K562 (cell line): ENCODE measurements at regions not wholly inside any gene's neighbourhood (a gene's known extent, or its start where the extent isn't known, plus 50 kb on each side); places are given as distances from the start of the nearest gene placed in this dataset.

ENCODE experiments used
- ATAC-seq: fragments of 200-7000 bp; cut with Tn5 transposase; 3 replicates; pipeline ENCODE4 v1.9.1; 2020; ENCODE audit warnings: moderate library complexity
- BruUV-seq: library from RNA; stranded (reverse); fragments of 400-500 nt; replicated peaks from 2 replicates; lab custom pipeline; 2021; lab: Mats Ljungman, UMichigan
- CTCF ChIA-PET: fragments of 300-600 bp; formaldehyde crosslinking; extraction: SDS; loops from one replicate; lab custom pipeline; 2021; ENCODE audit warnings: low intra/inter-chr PET ratio; lab: Yijun Ruan, JAX
- POLR2A ChIA-PET: fragments of 300-600, 350-650 bp; sonication (Branson Sonifier 250); formaldehyde crosslinking; extraction: SDS; loops from one replicate; lab custom pipeline; 2021; ENCODE audit warnings: antibody characterized with exemption, inconsistent platforms; lab: Yijun Ruan, JAX
- DNase-seq, 4 experiments: peaks; one replicate each; pipeline versions ENCODE4 v3.0.0 to v3.0.0-alpha.2; 2011 to 2018; ENCODE audit warnings: low spot score in 3 of 4, mixed read lengths in 3 of 4; ENCODE audit errors: extremely low read depth in 1 of 4
- FAIRE-seq: peaks from 2 replicates; lab custom pipeline; 2011; peaks lifted over from hg19 to GRCh38; lab: Jason Lieb, UNC
- H2AFZ ChIP-seq: 2 replicates; pipeline ENCODE4 v1.6.0; 2011; ENCODE audit warnings: low read depth, low read length, control low read depth, inconsistent platforms
- H3K27ac ChIP-seq: fragments of 200-600 bp; 3 replicates; pipeline ENCODE4 v1.8.0; 2011; ENCODE audit warnings: low read depth, mild to moderate bottlenecking, control low read depth, inconsistent platforms, low read length, moderate library complexity, mixed read lengths; ENCODE audit errors: extremely low read depth
- H3K27me3 ChIP-seq, 2 experiments: fragments of 300-600 bp in 1 of 2; 2 replicates in 1 of 2; 3 replicates in 1 of 2; pipeline versions ENCODE4 v1.6.0 to v1.8.0; 2011; ENCODE audit warnings: inconsistent platforms in 2 of 2, low read length in 2 of 2, mild to moderate bottlenecking in 1 of 2, mixed read lengths in 1 of 2, moderate library complexity in 1 of 2; ENCODE audit not compliant: control insufficient read depth in 2 of 2, insufficient read depth in 2 of 2
- H3K36me3 ChIP-seq: fragments of 300-600 bp; 3 replicates; pipeline ENCODE4 v1.8.0; 2011; ENCODE audit warnings: mild to moderate bottlenecking, low read length, inconsistent platforms; ENCODE audit not compliant: control insufficient read depth, insufficient read depth
- H3K4me1 ChIP-seq, 2 experiments: fragments of 200-600 bp in 1 of 2; replicated peaks in 1 of 2; 2 replicates in 1 of 2; 3 replicates in 1 of 2; pipeline versions ENCODE4 v1.5.1 to v1.8.0; 2011; ENCODE audit warnings: inconsistent platforms in 2 of 2, low read length in 2 of 2, mild to moderate bottlenecking in 1 of 2, mixed read lengths in 1 of 2, moderate library complexity in 1 of 2; ENCODE audit not compliant: control insufficient read depth in 2 of 2, insufficient read depth in 2 of 2
- H3K4me2 ChIP-seq: 2 replicates; pipeline ENCODE4 v1.6.1; 2011; ENCODE audit warnings: low read length, control low read depth, inconsistent platforms, mixed read lengths; ENCODE audit not compliant: insufficient read depth
- H3K4me3 ChIP-seq: fragments of 200-600 bp; sonication (generic), shearing (Covaris generic); 2 replicates; pipeline ENCODE4 v1.5.1; 2016; ENCODE audit warnings: control low read depth, inconsistent platforms
- H3K79me2 ChIP-seq: fragments of 200-600 bp; 3 replicates; pipeline ENCODE4 v1.8.0; 2011; ENCODE audit warnings: low read length, inconsistent platforms; ENCODE audit not compliant: control insufficient read depth, insufficient read depth
- H3K9ac ChIP-seq, 2 experiments: 2 replicates each; pipeline versions ENCODE4 v1.6.0 to v1.6.1; 2011; ENCODE audit warnings: low read depth in 2 of 2, low read length in 2 of 2, control low read depth in 1 of 2, inconsistent platforms in 1 of 2, mild to moderate bottlenecking in 1 of 2, mixed read lengths in 1 of 2; ENCODE audit not compliant: insufficient read depth in 1 of 2
- H3K9me1 ChIP-seq: one replicate; pipeline ENCODE4 v1.6.0; 2011; ENCODE audit warnings: inconsistent platforms, mild to moderate bottlenecking, low read length, moderate library complexity; ENCODE audit not compliant: control insufficient read depth, insufficient read depth
- H3K9me3 ChIP-seq: replicated peaks from 2 replicates; pipeline ENCODE4 v1.5.1; 2011; ENCODE audit warnings: low read depth, low read length, inconsistent platforms; ENCODE audit not compliant: control insufficient read depth, insufficient read depth
- H4K20me1 ChIP-seq: replicated peaks from 2 replicates; pipeline ENCODE4 v1.6.1; 2011; ENCODE audit warnings: low read length, inconsistent platforms, mixed read lengths; ENCODE audit not compliant: control insufficient read depth, insufficient read depth
- CEBPG ChIP-seq, 3 experiments: fragments of 200-800 bp in 1 of 3; sonication (Bioruptor generic) in 1 of 3; sonication (generic) in 1 of 3; formaldehyde crosslinking in 1 of 3; IDR thresholded peaks in 2 of 3; conservative IDR thresholded peaks in 1 of 3; 2 replicates each; pipeline versions ENCODE4 v1.6.1 to v1.8.0; 2016 to 2022; ENCODE audit warnings: missing compliant biosample characterization in 2 of 3, missing genetic modification characterization in 2 of 3, mild to moderate bottlenecking in 1 of 3, missing genetic modification reagents in 1 of 3
- PHB2 ChIP-seq: fragments of 450-650 bp; IDR thresholded peaks from 2 replicates; pipeline ENCODE4 v1.6.1; 2017; ENCODE audit warnings: low read depth
- POU5F1 ChIP-seq: fragments of 150-350 bp; IDR thresholded peaks from 2 replicates; pipeline ENCODE4 v1.6.1; 2014; ENCODE audit warnings: borderline replicate concordance, low read length, low read depth, mild to moderate bottlenecking; ENCODE audit not compliant: partially characterized antibody
- SIN3A ChIP-seq, 2 experiments: fragments of 150-350 bp in 1 of 2; IDR thresholded peaks; 2 replicates each; pipeline ENCODE4 v1.6.1; 2011 to 2016; ENCODE audit warnings: borderline replicate concordance in 2 of 2, low read depth in 2 of 2, low read length in 2 of 2, mild to moderate bottlenecking in 2 of 2, moderate library complexity in 2 of 2; ENCODE audit not compliant: control insufficient read depth in 1 of 2
- SPI1 ChIP-seq: IDR thresholded peaks from 2 replicates; pipeline ENCODE4 v1.6.1; 2011; ENCODE audit warnings: low read depth, low read length, control low read depth, borderline replicate concordance
- TAF15 ChIP-seq: fragments of 200-400 bp; formaldehyde crosslinking; IDR thresholded peaks from 2 replicates; pipeline ENCODE4 v1.6.1; 2017; ENCODE audit warnings: mild to moderate bottlenecking, low read depth, low read length, moderate library complexity
- THRAP3 ChIP-seq: fragments of 450-650 bp; IDR thresholded peaks from 2 replicates; pipeline ENCODE4 v1.6.1; 2016; ENCODE audit warnings: mild to moderate bottlenecking, inconsistent platforms, borderline replicate concordance
- TRIM28 ChIP-seq: fragments of 450-650 bp; IDR thresholded peaks from 2 replicates; pipeline ENCODE4 v1.6.1; 2017
- ZKSCAN1 ChIP-seq: fragments of 150-350 bp; IDR thresholded peaks from 2 replicates; pipeline ENCODE4 v1.6.1; 2016; ENCODE audit warnings: low read depth, low read length
- ZNF140 ChIP-seq: fragments of 250-450 bp; sonication (Bioruptor Pico); IDR thresholded peaks from 2 replicates; pipeline ENCODE4 v1.8.0; 2021; ENCODE audit warnings: moderate library complexity, mild to moderate bottlenecking, inconsistent platforms
- ZNF324 ChIP-seq: fragments of 250-450 bp; sonication (Bioruptor Pico); IDR thresholded peaks from 2 replicates; pipeline ENCODE4 v1.4.0; 2020; ENCODE audit warnings: mild to moderate bottlenecking
- ZNF41 ChIP-seq: fragments of 250-450 bp; sonication (Bioruptor Pico); conservative IDR thresholded peaks from 2 replicates; pipeline ENCODE4 v1.4.0; 2020; ENCODE audit warnings: mild to moderate bottlenecking
- WGBS: fragments of 100-300 bp; shearing (Covaris generic); methylation state at CpG from one replicate; pipeline ENCODE4 v1.1.6; 2016; ENCODE audit warnings: low coverage, mixed read lengths; ENCODE audit not compliant: insufficient coverage; ENCODE audit errors: missing lambda C conversion rate; 5-methylcytosine and 5-hydroxymethylcytosine counted together
- in situ Hi-C: fragments of 300-500 bp; cut with MboI; formaldehyde crosslinking; loops from 4 replicates; pipeline ENCODE4 v1.15.0; 2018; ENCODE audit warnings: inconsistent platforms, mixed read lengths
- intact Hi-C: fragments of 100-400 bp; cut with micrococcal nuclease; formaldehyde crosslinking; loops from 2 replicates; pipeline ENCODE4 v1.14.2; 2022
- TF ChIP-seq, protein P1 (sequence below): fragments of 250-450 bp; sonication (Bioruptor Pico); IDR thresholded peaks from 2 replicates; pipeline ENCODE4 v1.5.1; 2021; ENCODE audit warnings: mild to moderate bottlenecking
- TF ChIP-seq, protein P2 (sequence below): fragments of 250-450 bp; sonication (Bioruptor Pico); IDR thresholded peaks from 2 replicates; pipeline ENCODE4 v1.9.0; 2021; ENCODE audit warnings: mild to moderate bottlenecking, inconsistent platforms
- TF ChIP-seq, protein P3 (sequence below): sonication (generic); formaldehyde crosslinking; IDR thresholded peaks from 2 replicates; pipeline ENCODE4 v1.8.0; 2022; ENCODE audit warnings: missing genetic modification reagents, mild to moderate bottlenecking, borderline replicate concordance

- Histone ChIP-seq H3K9me1 (no peaks in the 10 kb centered on the region), H2AFZ (no peak overlapping the region), H3K9ac (no peak overlapping the region), H3K9me3 (no peaks in the 10 kb centered on the region), H3K27ac (no peak overlapping the region), H3K27me3 (peaks cover 0 to 10% of the 10 kb centered on the region in 2 experiments; a peak in 2 of 5 replicates), H3K4me1 (no peaks in the 10 kb centered on the region), H3K4me3 (no peak overlapping the region), H3K4me2 (no peak overlapping the region), H3K36me3 (no peaks in the 10 kb centered on the region), H4K20me1 (0 out of 2 replicates have a peak, but pooled peaks cover 4% of the 10 kb centered on the region), H3K79me2 (no peaks in the 10 kb centered on the region)
- intact Hi-C loops (no loop called here), in situ Hi-C loops (no loop called here)
- ATAC-seq (no peak), DNase-seq (no peak), FAIRE-seq (no peak)
- BruUV-seq: no TSS peak
- WGBS: 4% methylated on average over 9 of the region's 9 CpGs
- ChIA-PET POLR2A (no interaction called here), CTCF (no interaction called here)
- TF ChIP-seq ZNF140 (CRISPR knock-in tag) (no peak), THRAP3 (no peak), CEBPG (CRISPR knock-in tag; IDR thresholded peaks at IDR 0.05) (no peak), CEBPG (tag; conservative IDR thresholded peaks at IDR 0.05 in 1 of 2, IDR thresholded peaks at IDR 0.05 in 1 of 2) (no peak), ZNF41 (CRISPR knock-in tag) (no peak), SPI1 (no peak), ZNF324 (CRISPR knock-in tag) (no peak), SIN3A (IDR thresholded peaks at IDR 0.05; ENCODE audit: borderline replicate concordance in 2 of 2, control insufficient read depth in 1 of 2, low read depth in 2 of 2, low read length in 2 of 2) (no peak), TRIM28 (no peak), TAF15 (no peak), PHB2 (no peak), POU5F1 (no peak), ZKSCAN1 (no peak)
- TF ChIP-seq, protein P1, sequence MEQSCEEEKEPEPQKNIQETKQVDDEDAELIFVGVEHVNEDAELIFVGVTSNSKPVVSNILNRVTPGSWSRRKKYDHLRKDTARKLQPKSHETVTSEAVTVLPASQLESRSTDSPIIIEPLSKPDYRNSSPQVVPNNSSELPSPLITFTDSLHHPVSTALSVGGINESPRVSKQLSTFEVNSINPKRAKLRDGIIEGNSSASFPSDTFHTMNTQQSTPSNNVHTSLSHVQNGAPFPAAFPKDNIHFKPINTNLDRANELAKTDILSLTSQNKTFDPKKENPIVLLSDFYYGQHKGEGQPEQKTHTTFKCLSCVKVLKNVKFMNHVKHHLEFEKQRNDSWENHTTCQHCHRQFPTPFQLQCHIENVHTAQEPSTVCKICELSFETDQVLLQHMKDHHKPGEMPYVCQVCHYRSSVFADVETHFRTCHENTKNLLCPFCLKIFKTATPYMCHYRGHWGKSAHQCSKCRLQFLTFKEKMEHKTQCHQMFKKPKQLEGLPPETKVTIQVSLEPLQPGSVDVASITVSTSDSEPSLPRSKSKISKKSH (CRISPR knock-in tag): no peak
- TF ChIP-seq, protein P2, sequence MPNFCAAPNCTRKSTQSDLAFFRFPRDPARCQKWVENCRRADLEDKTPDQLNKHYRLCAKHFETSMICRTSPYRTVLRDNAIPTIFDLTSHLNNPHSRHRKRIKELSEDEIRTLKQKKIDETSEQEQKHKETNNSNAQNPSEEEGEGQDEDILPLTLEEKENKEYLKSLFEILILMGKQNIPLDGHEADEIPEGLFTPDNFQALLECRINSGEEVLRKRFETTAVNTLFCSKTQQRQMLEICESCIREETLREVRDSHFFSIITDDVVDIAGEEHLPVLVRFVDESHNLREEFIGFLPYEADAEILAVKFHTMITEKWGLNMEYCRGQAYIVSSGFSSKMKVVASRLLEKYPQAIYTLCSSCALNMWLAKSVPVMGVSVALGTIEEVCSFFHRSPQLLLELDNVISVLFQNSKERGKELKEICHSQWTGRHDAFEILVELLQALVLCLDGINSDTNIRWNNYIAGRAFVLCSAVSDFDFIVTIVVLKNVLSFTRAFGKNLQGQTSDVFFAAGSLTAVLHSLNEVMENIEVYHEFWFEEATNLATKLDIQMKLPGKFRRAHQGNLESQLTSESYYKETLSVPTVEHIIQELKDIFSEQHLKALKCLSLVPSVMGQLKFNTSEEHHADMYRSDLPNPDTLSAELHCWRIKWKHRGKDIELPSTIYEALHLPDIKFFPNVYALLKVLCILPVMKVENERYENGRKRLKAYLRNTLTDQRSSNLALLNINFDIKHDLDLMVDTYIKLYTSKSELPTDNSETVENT: no peak
- TF ChIP-seq, protein P3, sequence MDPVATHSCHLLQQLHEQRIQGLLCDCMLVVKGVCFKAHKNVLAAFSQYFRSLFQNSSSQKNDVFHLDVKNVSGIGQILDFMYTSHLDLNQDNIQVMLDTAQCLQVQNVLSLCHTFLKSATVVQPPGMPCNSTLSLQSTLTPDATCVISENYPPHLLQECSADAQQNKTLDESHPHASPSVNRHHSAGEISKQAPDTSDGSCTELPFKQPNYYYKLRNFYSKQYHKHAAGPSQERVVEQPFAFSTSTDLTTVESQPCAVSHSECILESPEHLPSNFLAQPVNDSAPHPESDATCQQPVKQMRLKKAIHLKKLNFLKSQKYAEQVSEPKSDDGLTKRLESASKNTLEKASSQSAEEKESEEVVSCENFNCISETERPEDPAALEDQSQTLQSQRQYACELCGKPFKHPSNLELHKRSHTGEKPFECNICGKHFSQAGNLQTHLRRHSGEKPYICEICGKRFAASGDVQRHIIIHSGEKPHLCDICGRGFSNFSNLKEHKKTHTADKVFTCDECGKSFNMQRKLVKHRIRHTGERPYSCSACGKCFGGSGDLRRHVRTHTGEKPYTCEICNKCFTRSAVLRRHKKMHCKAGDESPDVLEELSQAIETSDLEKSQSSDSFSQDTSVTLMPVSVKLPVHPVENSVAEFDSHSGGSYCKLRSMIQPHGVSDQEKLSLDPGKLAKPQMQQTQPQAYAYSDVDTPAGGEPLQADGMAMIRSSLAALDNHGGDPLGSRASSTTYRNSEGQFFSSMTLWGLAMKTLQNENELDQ (CRISPR knock-in tag): no peak
Measured at GRCh38 chr5:174283211-174284005, 237.9 kb downstream of the NSG2 start.
